GDM1 (cell line): ENCODE measurements at regions not wholly inside any gene's neighbourhood (a gene's known extent, or its start where the extent isn't known, plus 50 kb on each side); places are given as distances from the start of the nearest gene placed in this dataset.
"Not testable (repeated sequence)": the region's sequence is repeated elsewhere in the genome, so short reads cannot be mapped to it uniquely, and the experiment has no call there.

Source experiments
- DNase-seq: peaks from one replicate; lab custom pipeline; 2025; lab: John Stamatoyannopoulos, UW

DNA sequence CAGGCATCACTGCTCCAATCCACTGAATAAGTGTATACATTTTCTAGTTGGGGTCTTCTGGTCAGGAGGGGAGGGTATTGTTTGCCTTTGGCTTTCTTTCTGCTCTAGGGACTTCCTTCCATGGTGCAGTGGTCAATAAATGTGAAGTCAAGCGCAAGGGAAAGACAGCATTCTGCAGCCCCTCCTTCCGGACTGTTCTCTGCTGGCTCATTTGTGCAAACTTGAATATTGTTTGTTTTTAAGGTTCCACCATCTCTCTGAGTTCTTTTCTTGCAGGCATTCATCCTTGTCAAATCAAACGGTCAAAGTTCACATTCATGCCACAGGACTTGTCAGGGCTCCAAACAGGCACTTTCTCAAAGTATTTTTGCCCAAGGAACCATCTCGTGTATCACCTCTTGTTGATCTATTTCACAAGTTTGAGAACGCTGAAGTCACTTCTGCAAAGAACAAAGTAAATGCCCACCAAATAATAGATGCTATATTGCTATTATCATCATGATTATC, 205.6 kb upstream of the KAZN start:
- no peak for DNase-seq

DNA sequence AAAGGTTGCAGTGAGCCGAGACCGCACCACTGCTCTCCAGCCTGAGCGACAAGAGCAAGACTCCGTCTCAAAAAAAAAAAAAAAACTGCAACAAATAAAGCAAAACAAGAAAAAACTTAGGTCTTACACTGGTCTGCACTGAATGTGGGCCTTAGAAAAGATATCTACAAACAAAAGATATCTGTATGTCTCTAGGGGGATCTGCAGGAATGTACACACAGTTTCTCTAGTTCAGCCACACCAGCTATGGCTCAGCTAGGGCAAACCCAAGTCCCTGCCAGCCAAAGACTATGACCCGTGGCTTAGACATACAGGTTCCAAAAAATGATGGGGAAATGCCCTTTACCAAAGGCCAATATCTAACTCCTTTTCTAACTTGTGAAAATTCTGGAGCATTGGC, 202.4 kb upstream of the KAZN start:
- no peak for DNase-seq

DNA sequence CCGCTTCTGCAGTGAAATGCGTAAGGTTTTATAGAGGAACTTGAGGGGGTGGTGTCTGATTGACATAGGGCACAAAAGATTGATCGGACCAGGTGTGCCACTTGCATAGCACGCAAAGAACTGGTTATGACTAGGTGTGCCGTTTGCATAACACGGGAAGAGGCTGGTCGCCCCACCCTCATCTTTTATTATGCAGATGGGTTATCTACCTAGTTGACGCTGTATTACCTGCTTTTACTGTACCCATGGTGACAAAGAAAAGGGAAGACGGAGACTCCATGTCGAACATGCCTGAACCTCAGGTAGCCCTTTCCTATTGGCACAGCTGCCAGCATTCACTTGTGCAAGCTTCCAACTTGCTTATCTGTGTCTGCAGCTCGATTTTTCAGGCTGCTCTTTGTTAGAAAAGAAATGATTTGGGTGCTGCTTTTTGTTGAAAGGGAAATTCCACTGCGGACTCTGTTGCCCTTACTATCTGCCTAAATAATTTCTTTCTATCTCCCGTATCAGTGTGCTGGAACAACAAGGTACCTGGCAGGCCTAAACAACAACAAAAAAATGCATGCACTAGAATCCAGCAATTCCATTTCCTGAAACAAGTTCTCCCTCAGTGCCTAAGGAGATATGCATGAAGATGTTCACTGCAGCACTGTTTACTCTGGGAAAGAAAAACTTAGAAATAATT, 194.4 kb upstream of the KAZN start:
- no peak for DNase-seq

DNA sequence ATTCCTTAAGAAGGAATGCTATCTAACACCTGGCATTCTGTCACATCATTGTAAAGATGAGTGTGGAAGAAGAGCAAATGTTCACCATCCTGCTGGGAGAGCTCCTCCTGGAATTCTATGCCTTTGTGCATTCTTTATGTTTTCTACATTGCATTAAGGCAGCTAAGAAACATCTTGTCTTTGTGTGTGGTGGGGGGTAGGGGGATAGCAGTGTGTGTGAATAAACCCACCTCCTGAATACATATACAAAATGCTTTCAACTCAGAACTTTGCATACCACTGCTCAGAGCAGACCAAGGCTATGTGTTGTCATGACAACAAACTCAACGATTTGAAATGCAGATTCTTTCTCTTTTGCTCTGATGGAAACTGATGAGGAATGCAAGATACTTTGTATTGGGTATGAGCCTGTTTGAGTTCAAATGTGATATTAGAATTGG, 193.6 kb upstream of the KAZN start:
- no peak for DNase-seq

DNA sequence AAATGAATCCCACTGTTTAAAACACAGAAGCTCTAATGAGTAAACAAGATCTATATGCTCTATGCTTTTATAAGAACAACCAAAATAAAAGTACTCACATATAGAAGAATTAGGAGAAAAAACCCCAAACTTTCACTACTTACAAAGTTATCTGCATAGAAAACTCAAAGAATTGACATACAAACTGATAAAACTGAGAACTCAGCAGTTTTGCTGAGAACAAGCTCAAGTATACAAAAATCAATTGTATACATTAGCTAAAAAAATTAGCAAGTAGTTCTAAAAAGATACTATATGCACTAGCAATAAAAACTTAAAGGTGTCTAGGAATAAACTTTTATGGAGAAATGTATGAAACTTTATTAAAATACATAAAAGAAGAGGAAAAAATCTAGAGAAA, 186.2 kb upstream of the KAZN start:
- DNase-seq: no peak

DNA sequence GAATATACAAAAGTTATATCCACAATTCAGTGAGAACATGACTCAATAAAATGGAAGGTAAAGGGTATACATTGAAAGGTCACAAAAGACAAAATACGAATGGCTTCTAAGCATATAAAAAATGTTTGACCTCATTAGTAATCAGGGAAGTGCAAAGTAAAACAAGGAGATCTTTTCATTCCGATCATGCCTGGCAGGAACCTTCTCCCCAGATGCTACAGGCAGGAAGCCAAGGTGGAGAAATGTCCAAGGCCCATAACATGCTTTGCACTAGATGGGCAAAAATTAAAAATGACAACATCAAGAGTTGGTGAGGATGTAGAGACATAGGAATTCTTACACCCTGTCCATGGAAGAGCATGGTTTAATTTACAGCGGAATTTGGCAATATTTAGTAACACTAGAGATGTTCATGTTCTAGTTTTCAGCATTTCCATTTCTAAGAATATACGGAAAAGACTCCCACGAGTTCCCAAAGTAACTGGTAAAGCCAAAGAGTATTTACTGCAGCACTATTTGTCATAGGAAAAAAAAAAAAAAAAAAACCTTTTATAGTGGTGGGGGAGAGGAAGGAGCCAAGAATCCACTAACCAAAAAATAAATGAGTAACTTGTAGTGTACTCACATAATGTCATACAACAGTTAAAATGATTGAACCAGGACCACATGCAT, 184.5 kb upstream of the KAZN start:
- DNase-seq: no peak

DNA sequence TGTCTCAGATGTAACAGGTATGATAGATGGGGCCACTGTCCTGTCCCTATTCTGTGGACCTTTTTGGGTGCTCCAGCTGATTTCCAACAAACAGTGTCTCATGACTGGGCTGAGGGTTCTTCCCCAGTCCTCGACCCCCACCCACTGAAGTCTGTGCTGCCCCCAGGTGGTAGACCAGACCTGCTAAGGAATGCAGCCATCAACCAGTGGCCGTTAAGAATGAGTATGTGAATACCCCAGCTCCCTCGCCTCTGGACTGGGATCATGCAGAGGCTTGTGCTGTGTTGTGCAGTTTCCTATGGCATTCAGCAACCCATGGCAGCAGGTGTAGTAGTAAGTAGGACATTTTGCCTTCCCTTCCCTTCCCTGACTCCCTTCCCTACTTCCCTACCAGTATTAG, 183.1 kb upstream of the KAZN start:
- DNase-seq: no peak

DNA sequence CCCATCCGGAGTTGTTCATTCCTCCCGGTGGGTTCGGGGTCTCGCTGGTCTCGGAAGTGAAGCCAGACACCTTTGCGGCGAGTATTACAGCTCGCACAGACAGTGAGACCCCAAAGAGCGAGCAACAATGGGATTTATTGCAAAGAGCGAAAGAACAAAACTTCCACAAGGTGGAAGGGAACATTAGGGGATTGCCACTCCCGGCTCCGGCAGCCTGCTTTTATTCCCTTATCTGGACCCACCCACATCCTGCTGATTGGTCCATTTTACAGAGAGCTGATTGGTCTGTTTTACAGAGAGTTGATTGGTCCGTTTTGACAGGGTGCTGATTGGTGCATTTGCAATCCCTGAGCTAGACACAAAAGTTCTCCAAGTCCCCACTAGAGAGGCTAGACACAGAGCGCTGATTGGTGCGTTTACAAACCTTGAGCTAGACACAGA, 178.7 kb upstream of the KAZN start:
- DNase-seq: not testable (repeated sequence)

DNA sequence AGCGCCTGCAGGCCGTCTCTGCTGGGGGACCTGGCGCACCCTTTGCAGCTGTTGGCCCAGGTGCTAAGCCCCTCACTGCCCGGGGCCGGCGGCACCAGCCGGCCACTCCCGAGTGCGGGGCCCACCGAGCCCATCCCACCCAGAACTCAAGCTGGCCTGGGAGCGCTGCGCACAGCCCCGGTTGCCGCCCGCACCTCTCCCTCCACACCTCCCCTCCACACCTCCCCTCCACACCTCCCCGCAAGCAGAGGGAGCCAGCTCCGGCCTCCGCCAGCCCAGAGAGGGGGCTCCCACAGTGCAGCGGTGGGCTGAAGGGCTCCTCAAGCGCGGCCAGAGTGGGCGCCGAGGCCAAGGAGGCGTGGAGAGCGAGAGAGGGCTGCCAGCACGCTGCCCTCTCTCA, 177.8 kb upstream of the KAZN start:
- DNase-seq: no peak

DNA sequence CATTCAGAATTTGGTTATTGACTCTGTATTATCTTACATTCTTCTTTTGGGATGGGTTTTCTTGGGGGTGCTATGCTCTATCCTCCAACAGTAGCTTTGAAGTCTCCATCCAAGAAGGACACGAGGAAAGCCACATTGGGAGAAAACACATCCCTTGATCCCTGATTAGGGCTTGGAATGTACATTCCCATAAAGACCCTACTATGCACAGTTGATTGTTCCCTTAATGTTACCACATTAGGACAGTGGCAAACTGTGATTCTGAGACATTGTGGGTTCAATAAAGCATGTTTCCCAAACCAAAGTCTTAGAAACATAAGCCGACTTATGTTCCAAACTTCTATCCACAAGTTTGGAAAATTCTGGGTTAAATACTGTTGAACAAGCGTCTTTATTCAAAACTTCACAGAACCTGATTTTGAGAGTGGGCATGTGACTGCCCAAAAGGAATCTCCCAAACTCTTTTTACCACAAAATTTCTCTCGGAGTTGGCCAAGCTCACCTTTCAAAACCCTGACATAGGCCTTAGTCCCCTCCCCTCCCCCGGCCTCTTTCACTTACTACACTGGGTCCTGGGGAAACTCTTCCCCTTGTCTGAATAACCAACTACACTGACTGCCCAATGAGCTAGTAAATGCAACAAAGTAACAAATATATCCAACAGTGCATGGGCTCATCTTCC, 177.0 kb upstream of the KAZN start:
- DNase-seq: no peak

DNA sequence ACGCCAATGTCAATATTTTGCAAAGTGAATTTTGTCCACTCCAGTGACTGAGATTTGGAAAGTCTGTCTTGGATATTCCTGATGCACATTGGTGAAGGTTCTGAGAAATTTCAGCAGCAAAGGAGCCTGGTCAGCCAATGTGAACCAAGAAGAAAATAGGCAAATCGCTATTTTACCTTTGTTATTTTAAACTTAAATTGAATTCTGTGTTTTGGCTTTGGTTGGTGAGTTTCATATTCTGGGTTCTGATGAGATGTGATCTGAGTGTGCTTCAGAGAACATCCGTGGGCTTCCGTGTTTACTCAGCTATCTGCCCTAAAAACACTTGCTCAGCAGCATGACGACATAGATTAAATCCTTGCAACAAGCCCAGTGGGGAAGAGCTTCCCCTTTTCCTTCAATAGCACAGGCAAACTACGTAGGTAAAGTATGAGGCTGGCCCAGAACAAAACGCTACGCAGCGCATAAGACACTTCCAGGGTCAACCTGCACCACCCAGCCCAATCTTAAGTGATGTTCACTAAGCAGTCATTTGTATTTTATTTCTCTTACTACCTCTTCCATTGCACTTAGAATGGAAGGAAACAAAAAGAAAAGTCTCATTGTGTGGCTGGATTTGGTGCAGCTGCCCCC, 176.4 kb upstream of the KAZN start:
- DNase-seq: no peak

DNA sequence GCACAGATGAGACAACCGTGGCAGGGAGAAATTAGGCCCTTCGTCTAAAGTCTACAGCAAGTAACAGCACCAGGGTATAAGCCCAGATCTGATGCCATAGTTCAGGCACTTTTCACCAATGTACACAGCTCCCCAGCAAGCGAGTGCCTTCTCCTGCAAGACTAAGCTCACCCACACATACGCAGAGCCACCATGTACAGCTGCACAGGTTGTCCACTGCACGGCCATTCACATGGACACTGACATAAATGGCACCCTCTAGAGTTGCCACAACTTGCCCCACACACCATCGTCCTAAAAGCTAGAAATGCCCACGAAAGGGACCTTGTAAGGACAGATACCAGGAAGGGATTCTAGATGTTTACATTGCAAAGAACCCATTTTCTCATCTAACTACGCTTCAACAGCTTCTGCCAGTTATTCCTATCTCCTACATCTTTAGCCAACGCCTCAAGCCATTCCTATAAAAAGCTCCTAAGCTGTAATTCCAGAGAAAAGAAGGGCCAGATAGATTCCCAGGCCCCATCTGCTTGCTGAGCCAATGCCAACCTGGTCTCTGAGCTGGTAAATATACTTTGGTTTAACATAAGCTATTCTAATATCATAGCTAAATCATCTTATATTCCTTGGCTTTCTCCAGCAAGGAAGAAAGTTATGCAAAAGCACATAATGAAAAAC, 174.0 kb upstream of the KAZN start:
- DNase-seq: no peak

DNA sequence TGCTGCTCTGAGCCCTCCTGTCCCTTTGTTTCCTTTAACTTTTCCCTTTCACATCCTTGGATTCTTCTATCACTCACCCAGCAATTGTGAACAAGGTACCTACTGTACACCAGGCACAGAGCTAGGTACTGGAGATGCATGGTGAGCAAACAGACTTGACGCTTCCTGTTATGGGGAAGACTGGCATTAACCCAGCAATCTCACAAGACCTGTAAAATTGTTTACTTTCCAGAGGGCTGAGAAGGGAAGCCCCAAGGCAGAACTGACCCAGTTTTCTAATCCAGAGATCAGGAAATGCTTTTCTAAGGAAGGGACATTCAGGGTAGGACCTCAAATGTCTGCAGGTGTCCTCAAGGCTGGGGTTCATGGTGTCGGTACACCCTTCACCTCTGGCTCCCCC, 171.6 kb upstream of the KAZN start:
- no peak for DNase-seq

DNA sequence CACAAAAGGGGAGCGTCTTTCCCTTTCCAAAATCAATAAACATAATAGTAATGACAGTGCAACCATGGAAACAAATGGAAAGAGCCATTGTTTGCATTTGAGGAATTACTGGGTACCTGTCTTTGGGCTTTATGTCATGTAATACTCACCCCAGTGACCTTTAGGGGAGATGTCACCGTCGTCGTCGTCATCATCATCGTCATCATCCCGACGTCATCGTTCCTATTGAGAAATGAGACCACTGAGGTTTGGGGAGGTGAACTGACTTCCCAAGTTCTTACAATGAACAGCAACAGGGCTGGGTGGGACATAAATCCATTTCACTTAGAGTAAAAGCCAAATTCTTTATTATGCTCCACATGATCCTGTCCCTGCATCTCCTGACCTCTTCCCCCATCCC, 168.9 kb upstream of the KAZN start:
- DNase-seq: no peak

DNA sequence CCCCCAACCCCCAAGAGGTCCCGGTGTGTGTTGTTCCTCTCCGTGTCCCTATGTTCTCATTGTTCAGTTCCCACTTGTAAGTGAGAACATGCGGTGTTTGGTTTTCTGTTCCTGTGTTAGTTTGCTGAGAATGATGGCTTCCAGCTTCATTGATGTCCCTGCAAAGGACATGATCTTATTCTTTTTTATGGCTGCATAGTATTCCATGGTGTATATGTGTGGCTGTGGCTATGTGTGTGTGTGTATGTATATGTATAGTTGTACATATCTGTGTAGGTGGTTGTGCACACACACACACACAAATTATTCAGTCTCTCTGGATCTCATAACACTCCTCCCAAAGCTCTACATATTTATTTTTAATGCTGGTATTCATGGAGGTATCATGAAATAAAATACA, 165.8 kb upstream of the KAZN start:
- not testable (repeated sequence) for DNase-seq

DNA sequence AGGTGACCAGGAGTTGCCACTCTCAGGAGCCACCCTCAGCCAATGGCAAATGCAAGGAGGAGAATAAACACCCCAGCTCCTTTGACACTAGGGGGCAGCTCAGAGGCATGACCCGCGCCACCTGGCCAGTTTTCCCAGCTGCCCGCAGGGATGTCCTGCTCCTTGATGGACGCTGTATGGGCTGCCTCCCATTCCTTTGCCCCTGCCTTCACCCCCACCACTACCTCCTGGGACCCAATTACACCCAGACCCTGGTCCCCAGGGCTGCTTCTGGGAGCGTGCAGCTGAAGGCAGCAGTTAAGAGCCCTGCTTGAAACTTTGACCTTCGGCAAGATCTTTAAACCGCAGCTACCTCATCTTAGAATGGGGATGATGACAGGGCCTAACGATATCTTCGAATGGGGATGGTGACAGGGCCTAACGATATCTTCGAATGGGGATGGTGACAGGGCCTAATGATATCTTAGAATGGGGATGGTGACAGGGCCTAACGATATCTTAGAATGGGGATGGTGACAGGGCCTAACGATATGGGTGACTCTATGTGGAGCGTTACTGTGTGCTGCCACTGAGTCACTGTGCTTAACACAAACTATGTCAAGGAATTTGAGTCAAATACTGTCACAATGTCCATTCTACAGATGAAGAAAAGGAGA, 163.0 kb upstream of the KAZN start:
- DNase-seq: no peak

DNA sequence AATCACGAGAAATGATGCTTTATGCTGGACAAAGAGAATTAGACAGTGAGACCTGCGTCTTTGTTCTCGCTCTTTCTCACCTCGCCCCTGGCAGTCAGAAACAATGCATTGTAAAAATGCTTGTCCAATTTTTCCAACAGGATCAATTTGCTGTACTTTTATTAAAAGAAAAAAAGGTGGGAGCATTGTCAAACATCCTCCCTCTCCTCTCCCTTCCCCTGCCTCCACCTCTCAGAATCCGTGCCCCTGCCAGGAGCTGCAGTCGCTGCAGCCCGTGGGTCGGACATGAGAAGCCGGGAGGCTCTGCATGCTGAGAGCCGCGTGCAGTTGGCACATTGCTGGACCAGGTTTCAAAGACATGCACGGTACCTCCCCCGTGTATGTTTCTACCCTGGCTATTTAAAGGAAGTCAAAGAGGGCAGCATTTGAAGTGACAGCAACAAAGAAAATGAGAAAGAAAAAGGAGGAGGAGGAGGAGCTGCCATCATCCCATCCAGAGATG, 161.0 kb upstream of the KAZN start:
- DNase-seq: no peak

DNA sequence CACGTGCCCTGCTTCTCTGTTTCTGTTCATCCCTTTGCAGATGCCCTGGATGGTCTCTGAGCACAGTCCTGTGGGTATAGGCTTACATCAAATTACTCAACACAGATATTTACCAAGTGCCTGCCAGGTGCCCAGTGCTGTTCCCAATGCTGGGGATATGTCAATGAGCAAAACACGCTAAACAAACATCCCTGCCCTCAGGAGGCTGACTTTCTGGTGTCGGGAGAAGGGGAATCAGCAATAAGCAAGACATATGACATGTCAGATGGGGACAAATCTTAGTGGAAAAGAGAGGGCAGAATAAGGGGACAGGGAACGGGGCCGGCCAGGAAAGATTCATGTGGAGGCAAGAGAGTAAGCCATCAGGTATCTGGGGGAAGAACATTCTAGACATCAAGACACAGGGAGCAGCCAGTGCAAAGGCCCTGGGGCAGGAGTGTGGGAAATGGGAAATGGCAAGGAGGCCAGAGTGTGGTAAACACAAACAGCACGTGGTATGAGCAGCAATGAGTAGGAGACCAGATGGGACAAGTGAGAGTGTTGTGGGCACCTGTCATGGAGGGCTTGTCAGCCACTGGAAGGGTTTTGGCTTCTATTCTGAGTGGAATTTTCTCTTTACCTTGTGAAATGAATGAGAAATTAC, 160.2 kb upstream of the KAZN start:
- no peak for DNase-seq

DNA sequence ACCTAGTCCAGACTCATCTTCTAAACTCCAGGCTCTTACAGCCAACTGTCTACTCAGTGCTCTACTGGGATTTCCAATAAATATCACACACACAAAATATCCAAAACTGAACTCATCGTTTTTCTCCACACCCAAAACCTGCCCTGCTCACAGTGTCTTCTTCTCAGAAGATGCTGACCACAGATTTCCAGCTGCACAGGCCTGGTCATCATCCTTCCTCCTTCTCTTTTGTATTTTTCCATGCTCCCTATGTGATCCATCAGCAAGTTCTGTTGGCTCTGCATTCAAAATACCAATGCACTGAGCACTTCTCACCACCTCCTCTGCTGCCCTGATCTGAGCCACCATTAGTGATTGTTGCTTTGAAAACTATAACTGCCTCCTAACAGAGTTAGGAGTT, 159.5 kb upstream of the KAZN start:
- DNase-seq: no peak

DNA sequence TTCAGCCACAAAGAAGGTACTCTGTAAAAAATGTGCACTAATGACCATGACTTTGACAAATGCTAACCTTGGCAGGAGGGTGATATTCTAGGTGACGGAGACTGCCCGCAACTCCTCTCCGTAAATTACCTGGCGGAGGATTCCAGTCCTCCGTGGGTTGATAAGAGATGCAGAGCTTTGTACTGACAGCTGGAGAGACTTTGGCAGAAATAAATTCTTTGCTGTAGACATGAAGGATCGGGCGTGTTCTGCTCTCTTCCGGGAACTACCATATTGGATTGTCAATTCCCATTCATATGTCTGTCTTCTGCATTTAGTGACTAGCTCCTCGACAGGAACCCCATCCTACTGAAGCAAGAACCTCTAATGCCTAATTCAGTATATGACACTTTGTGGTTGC, 158.3 kb upstream of the KAZN start:
- DNase-seq: no peak

DNA sequence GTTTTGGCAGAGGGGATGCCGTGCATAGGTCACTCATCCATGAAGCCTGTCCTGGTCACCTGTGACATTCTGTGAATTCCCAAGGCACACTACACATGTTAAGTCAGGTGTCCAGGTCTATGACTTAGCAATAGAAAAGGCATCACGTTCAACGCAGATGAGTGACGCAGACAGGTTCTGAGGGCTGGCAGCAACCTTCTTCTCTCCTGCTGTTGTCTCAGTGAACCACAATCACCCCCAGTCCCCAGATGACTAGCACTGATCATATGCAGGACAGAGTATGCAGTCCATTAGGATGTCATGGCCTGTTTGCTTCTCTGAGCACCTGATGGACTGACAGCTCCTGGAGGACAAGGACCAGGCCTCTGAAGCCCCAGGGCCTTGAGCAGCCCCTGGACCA, 157.8 kb upstream of the KAZN start:
- no peak for DNase-seq
